ELF-1 (cell line): ENCODE measurements at regions not wholly inside any gene's neighbourhood (a gene's known extent, or its start where the extent isn't known, plus 50 kb on each side); places are given as distances from the start of the nearest gene placed in this dataset.

ENCODE experiments used
- DNase-seq: peaks from one replicate; pipeline ENCODE4 v3.0.0-alpha.2; 2016; ENCODE audit warnings: low read depth, low spot score

- DNase-seq, result no peak
Observed at GRCh38 chr10:78390817-78391216, 357.2 kb downstream of the RPS24 start.

- no peak for DNase-seq
Observed at GRCh38 chr10:78391585-78391984, 357.9 kb downstream of the RPS24 start.

GRCh38 chr10:78392197-78392596 is 358.5 kb downstream of the RPS24 start:
- DNase-seq, result no peak

GRCh38 chr10:78393094-78393493 is 359.4 kb downstream of the RPS24 start:
- no peak for DNase-seq

GRCh38 chr10:78394047-78394446 is 360.4 kb downstream of the RPS24 start:
- DNase-seq, result no peak

- no peak for DNase-seq
Observed at GRCh38 chr10:78395162-78395561, 361.5 kb downstream of the RPS24 start.

- DNase-seq, result no peak
Observed at GRCh38 chr10:78396754-78397153, 363.1 kb downstream of the RPS24 start.

GRCh38 chr10:78397786-78398185 is 364.1 kb downstream of the RPS24 start:
- DNase-seq, result no peak

GRCh38 chr10:78398382-78398781 is 364.7 kb downstream of the RPS24 start:
- DNase-seq, result peak; percentile 12

GRCh38 chr10:78401624-78402367 is 368.1 kb downstream of the RPS24 start:
- DNase-seq, result peak; percentile 66

GRCh38 chr10:78402591-78402990 is 368.9 kb downstream of the RPS24 start:
- DNase-seq, result no peak

GRCh38 chr10:78403781-78404180 is 370.1 kb downstream of the RPS24 start:
- DNase-seq, result no peak

GRCh38 chr10:78404296-78404695 is 370.6 kb downstream of the RPS24 start:
- DNase-seq, result no peak

GRCh38 chr10:78405231-78405630 is 371.6 kb downstream of the RPS24 start:
- DNase-seq, result no peak

GRCh38 chr10:78405736-78406135 is 372.1 kb downstream of the RPS24 start:
- DNase-seq, result no peak

- DNase-seq, result no peak
Observed at GRCh38 chr10:78406648-78407008, 373.0 kb downstream of the RPS24 start.

GRCh38 chr10:78407009-78407711 is 373.5 kb downstream of the RPS24 start:
- DNase-seq, result peak; percentile 99

GRCh38 chr10:78407966-78408365 is 374.3 kb downstream of the RPS24 start:
- DNase-seq, result no peak

- DNase-seq, result no peak
Observed at GRCh38 chr10:78408671-78409472, 375.2 kb downstream of the RPS24 start.

GRCh38 chr10:78410046-78410965 is 376.6 kb downstream of the RPS24 start:
- DNase-seq, result no peak

GRCh38 chr10:78411716-78412115 is 378.1 kb downstream of the RPS24 start:
- DNase-seq, result no peak
